GM19043 (cell line): ENCODE measurements at regions not wholly inside any gene's neighbourhood (a gene's known extent, or its start where the extent isn't known, plus 50 kb on each side); places are given as distances from the start of the nearest gene placed in this dataset.

Experiments
- ATAC-seq: cut with Tn5 transposase; IDR thresholded peaks from one replicate; pipeline ENCODE4 v1.9.1; 2021; ENCODE audit warnings: low read depth; ENCODE audit not compliant: unreplicated experiment

- no peak for ATAC-seq
These were observed 89.4 kb upstream of the IGLL5 start for GRCh38 chr22:22798232-22798616.

GRCh38 chr22:22798716-22799115 is 88.9 kb upstream of the IGLL5 start:
- ATAC-seq, result no peak

GRCh38 chr22:22799561-22799960 is 88.1 kb upstream of the IGLL5 start:
- no peak for ATAC-seq

- ATAC-seq, result no peak
These were observed 86.9 kb upstream of the IGLL5 start for GRCh38 chr22:22800716-22801115.

- ATAC-seq, result no peak
These were observed 85.2 kb upstream of the IGLL5 start for GRCh38 chr22:22802339-22802970.

- ATAC-seq, result no peak
These were observed 84.2 kb upstream of the IGLL5 start for GRCh38 chr22:22803285-22803853.

GRCh38 chr22:22810018-22810427 is 77.6 kb upstream of the IGLL5 start:
- no peak for ATAC-seq

GRCh38 chr22:22810471-22810870 is 77.1 kb upstream of the IGLL5 start:
- no peak for ATAC-seq

- ATAC-seq, result no peak
These were observed 76.3 kb upstream of the IGLL5 start for GRCh38 chr22:22811016-22812009.

GRCh38 chr22:22812031-22812905 is 75.3 kb upstream of the IGLL5 start:
- ATAC-seq, result no peak

- ATAC-seq, result no peak
These were observed 74.2 kb upstream of the IGLL5 start for GRCh38 chr22:22813126-22814075.

GRCh38 chr22:22814666-22815396 is 72.8 kb upstream of the IGLL5 start:
- no peak for ATAC-seq

GRCh38 chr22:22815397-22816170 is 72.0 kb upstream of the IGLL5 start:
- no peak for ATAC-seq

- ATAC-seq, result no peak
These were observed 71.5 kb upstream of the IGLL5 start for GRCh38 chr22:22816171-22816514.

- ATAC-seq, result no peak
These were observed 70.7 kb upstream of the IGLL5 start for GRCh38 chr22:22816766-22817410.

- no peak for ATAC-seq
These were observed 70.0 kb upstream of the IGLL5 start for GRCh38 chr22:22817468-22818201.

GRCh38 chr22:22818202-22818538 is 69.4 kb upstream of the IGLL5 start:
- ATAC-seq, result no peak
